ENCODE measurements at regions not wholly inside any gene's neighbourhood (a gene's known extent, or its start where the extent isn't known, plus 50 kb on each side); places are given as distances from the start of the nearest gene placed in this dataset.

DNA sequence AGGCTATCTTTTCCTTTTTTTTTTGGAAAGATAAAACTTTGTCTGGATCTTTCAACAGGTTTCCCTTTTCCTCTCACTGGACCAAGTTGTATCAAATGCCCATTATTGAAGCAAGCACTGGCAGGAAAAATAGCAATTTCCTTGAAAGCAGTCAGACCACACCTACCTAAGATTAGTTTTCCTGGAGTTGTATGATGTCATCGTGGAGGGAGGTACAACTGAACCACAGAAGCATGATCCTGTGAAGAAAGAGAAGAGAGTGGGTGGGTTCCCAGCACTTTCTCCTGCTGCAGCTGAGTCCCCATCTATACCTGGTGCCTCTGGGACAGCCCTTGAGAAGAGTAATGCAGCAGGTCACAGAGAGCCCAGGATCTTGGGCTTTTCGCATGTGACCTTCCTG is 63.6 kb upstream of the ERCC4 start:
- no peaks in the 10 kb centered on the region for H3K4me1 ChIP-seq (ENCODE audit: control insufficient read depth, insufficient read depth, low read length)
- FAIRE-seq, result no peak

More for the DNA sequence above, 63.6 kb upstream of the ERCC4 start:
- RAD21 ChIA-PET (ENCODE audit: unreplicated experiment), result no interaction called here
- no peak overlapping the region for H3K27ac ChIP-seq (ENCODE audit: control insufficient read depth, insufficient read depth)
- H3K4me3 ChIP-seq, result no peak overlapping the region
- H3K4me2 ChIP-seq (ENCODE audit: control insufficient read depth, insufficient read depth), result no peak overlapping the region
- H4K20me1 ChIP-seq (ENCODE audit: control insufficient read depth, insufficient read depth), result no peaks in the 10 kb centered on the region
- POLR2A ChIA-PET, result no interaction called here
- in situ Hi-C loops (cut with MboI), result no loop called here
- H3K9me3 ChIP-seq (replicated peaks; ENCODE audit: control insufficient read depth, insufficient read depth, low read length), result no peaks in the 10 kb centered on the region
- no peak for TF ChIP-seq ZSCAN29 (IDR thresholded peaks at IDR 0.05)
- no peak for TF ChIP-seq SIN3A (IDR thresholded peaks at IDR 0.05; ENCODE audit: low read depth, low read length)
- no peak for TF ChIP-seq PAX8 (IDR thresholded peaks at IDR 0.05)
- TF ChIP-seq ZNF622 (IDR thresholded peaks at IDR 0.05), result no peak
- TF ChIP-seq ETV6 (conservative IDR thresholded peaks at IDR 0.05 in 1 of 2, IDR thresholded peaks at IDR 0.05 in 1 of 2; ENCODE audit: borderline replicate concordance in 1 of 2, low read depth in 1 of 2), result no peak
- TF ChIP-seq ZNF207 (IDR thresholded peaks at IDR 0.05; ENCODE audit: borderline replicate concordance), result no peak
- TF ChIP-seq EZH2 (IDR thresholded peaks at IDR 0.05; ENCODE audit: borderline replicate concordance, control insufficient read depth, low read depth, low read length), result no peak
- no peak for TF ChIP-seq IKZF1 (conservative IDR thresholded peaks at IDR 0.05)
- no peak for TF ChIP-seq STAT1 (conservative IDR thresholded peaks at IDR 0.05)
- TF ChIP-seq SUZ12 (IDR thresholded peaks at IDR 0.05; ENCODE audit: unreplicated experiment), result no peak
- no peak for TF ChIP-seq TBL1XR1 (IDR thresholded peaks at IDR 0.05; ENCODE audit: low read depth, low read length)
- TF ChIP-seq MEF2A (IDR thresholded peaks at IDR 0.05; ENCODE audit: insufficient read depth, low read depth, low read length), result no peak
- no peak for TF ChIP-seq NFXL1 (IDR thresholded peaks at IDR 0.05; ENCODE audit: borderline replicate concordance)
- TF ChIP-seq, protein P1, sequence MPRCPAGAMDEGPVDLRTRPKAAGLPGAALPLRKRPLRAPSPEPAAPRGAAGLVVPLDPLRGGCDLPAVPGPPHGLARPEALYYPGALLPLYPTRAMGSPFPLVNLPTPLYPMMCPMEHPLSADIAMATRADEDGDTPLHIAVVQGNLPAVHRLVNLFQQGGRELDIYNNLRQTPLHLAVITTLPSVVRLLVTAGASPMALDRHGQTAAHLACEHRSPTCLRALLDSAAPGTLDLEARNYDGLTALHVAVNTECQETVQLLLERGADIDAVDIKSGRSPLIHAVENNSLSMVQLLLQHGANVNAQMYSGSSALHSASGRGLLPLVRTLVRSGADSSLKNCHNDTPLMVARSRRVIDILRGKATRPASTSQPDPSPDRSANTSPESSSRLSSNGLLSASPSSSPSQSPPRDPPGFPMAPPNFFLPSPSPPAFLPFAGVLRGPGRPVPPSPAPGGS (IDR thresholded peaks at IDR 0.05; ENCODE audit: borderline replicate concordance, insufficient read depth, low read depth, low read length, poor library complexity, severe bottlenecking), result no peak
- TF ChIP-seq ASH2L (IDR thresholded peaks at IDR 0.05; ENCODE audit: borderline replicate concordance, low read depth), result no peak
- no peak for TF ChIP-seq TAF1 (IDR thresholded peaks at IDR 0.05; ENCODE audit: borderline replicate concordance, low read depth, low read length)
- no peak for TF ChIP-seq SMAD1 (IDR thresholded peaks at IDR 0.05; ENCODE audit: low read depth, partially characterized antibody)
- SMC1A ChIA-PET (ENCODE audit: uncharacterized antibody, unreplicated experiment), result interaction anchor here (0.6 kb wide), 1 partner anchor 269 kb away, joined by 3 read pairs; no protein-coding TSS in a partner anchor
- no peaks in the 10 kb centered on the region for H3K27me3 ChIP-seq (replicated peaks in 1 of 2; ENCODE audit: control insufficient read depth in 2 of 2, insufficient read depth in 2 of 2, low read length in 1 of 2)
- CTCF ChIA-PET, result no interaction called here
- BruUV-seq (replicated peaks), result no TSS peak
- 56% methylated on average over 2 of the region's 2 CpGs for WGBS (ENCODE audit: insufficient coverage, insufficient replicate concordance, low lambda C conversion rate, missing lambda C conversion rate)
- ATAC-seq (no peak), DNase-seq (ENCODE audit: low read depth, low spot score) (no peak)
- no peak overlapping the region for H3K9ac ChIP-seq (ENCODE audit: control insufficient read depth, insufficient read depth, low read length)
- intact Hi-C loops (cut with micrococcal nuclease; ENCODE audit: unreplicated experiment), result no loop called here
- H3K36me3 ChIP-seq (ENCODE audit: control insufficient read depth in 2 of 2, insufficient read depth in 2 of 2, low read length in 1 of 2), result no peaks in the 10 kb centered on the region
- no peak overlapping the region for H2AFZ ChIP-seq (ENCODE audit: control insufficient read depth, low read depth, low read length)
- no peaks in the 10 kb centered on the region for H3K79me2 ChIP-seq (ENCODE audit: control insufficient read depth, insufficient read depth, low read length)
